ENCODE measurements at regions not wholly inside any gene's neighbourhood (a gene's known extent, or its start where the extent isn't known, plus 50 kb on each side); places are given as distances from the start of the nearest gene placed in this dataset.

GRCh38 chr20:4352348-4352747 is 103.3 kb upstream of the ADRA1D start:
- TF ChIP-seq, protein P1, sequence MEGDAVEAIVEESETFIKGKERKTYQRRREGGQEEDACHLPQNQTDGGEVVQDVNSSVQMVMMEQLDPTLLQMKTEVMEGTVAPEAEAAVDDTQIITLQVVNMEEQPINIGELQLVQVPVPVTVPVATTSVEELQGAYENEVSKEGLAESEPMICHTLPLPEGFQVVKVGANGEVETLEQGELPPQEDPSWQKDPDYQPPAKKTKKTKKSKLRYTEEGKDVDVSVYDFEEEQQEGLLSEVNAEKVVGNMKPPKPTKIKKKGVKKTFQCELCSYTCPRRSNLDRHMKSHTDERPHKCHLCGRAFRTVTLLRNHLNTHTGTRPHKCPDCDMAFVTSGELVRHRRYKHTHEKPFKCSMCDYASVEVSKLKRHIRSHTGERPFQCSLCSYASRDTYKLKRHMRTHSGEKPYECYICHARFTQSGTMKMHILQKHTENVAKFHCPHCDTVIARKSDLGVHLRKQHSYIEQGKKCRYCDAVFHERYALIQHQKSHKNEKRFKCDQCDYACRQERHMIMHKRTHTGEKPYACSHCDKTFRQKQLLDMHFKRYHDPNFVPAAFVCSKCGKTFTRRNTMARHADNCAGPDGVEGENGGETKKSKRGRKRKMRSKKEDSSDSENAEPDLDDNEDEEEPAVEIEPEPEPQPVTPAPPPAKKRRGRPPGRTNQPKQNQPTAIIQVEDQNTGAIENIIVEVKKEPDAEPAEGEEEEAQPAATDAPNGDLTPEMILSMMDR (IDR thresholded peaks at IDR 0.05; ENCODE audit: low read depth, low read length), result no peak
- no peak for TF ChIP-seq EZH2phosphoT487 (IDR thresholded peaks at IDR 0.05; ENCODE audit: low read depth)
